ENCODE measurements at regions not wholly inside any gene's neighbourhood (a gene's known extent, or its start where the extent isn't known, plus 50 kb on each side); places are given as distances from the start of the nearest gene placed in this dataset.

- TF ChIP-seq CTCF (IDR thresholded peaks at IDR 0.05; ENCODE audit: insufficient read depth, low read length, missing control alignments) = no peak
- H3K4me3 ChIP-seq (ENCODE audit: low read depth, low read length) = no peak overlapping the region
- no peak for DNase-seq (ENCODE audit: low read depth, low spot score)
- POLR2A ChIA-PET = no interaction called here
- CTCF ChIA-PET = interaction anchor here (1.0 kb wide), 1 partner anchor 10 kb away, joined by 3 read pairs; no protein-coding TSS in a partner anchor
Measured at GRCh38 chr13:74705438-74705837, 571.2 kb upstream of the KLF12 start.

- CTCF ChIA-PET = no interaction called here
- POLR2A ChIA-PET = no interaction called here
- no peak for TF ChIP-seq CTCF (IDR thresholded peaks at IDR 0.05; ENCODE audit: insufficient read depth, low read length, missing control alignments)
- DNase-seq (ENCODE audit: low read depth, low spot score) = no peak
- H3K4me3 ChIP-seq (ENCODE audit: low read depth, low read length) = no peak overlapping the region
Measured at GRCh38 chr13:74703855-74704387, 569.7 kb upstream of the KLF12 start.

GRCh38 chr13:74696148-74696922 is 562.1 kb upstream of the KLF12 start:
- DNase-seq (ENCODE audit: low read depth, low spot score) = no peak
- CTCF ChIA-PET = no interaction called here
- H3K4me3 ChIP-seq (ENCODE audit: low read depth, low read length) = no peak overlapping the region
- no peak for TF ChIP-seq CTCF (IDR thresholded peaks at IDR 0.05; ENCODE audit: insufficient read depth, low read length, missing control alignments)
- POLR2A ChIA-PET = no interaction called here

GRCh38 chr13:74695021-74695800 is 561.0 kb upstream of the KLF12 start:
- TF ChIP-seq CTCF (IDR thresholded peaks at IDR 0.05; ENCODE audit: insufficient read depth, low read length, missing control alignments) = no peak
- ChIA-PET POLR2A (no interaction called here), CTCF (no interaction called here)
- no peak for DNase-seq (ENCODE audit: low read depth, low spot score)
- no peak overlapping the region for H3K4me3 ChIP-seq (ENCODE audit: low read depth, low read length)

GRCh38 chr13:74687442-74688182 is 553.4 kb upstream of the KLF12 start:
- ChIA-PET POLR2A (no interaction called here), CTCF (no interaction called here)
- DNase-seq (ENCODE audit: low read depth, low spot score) = no peak
- TF ChIP-seq CTCF (IDR thresholded peaks at IDR 0.05; ENCODE audit: insufficient read depth, low read length, missing control alignments) = no peak
- H3K4me3 ChIP-seq (ENCODE audit: low read depth, low read length) = no peak overlapping the region

- no peak for DNase-seq (ENCODE audit: low read depth, low spot score)
- ChIA-PET CTCF (no interaction called here), POLR2A (no interaction called here)
- no peak overlapping the region for H3K4me3 ChIP-seq (ENCODE audit: low read depth, low read length)
- no peak for TF ChIP-seq CTCF (IDR thresholded peaks at IDR 0.05; ENCODE audit: insufficient read depth, low read length, missing control alignments)
Measured at GRCh38 chr13:74683411-74683810, 549.2 kb upstream of the KLF12 start.

Data from AG04449 (cell line).